Urinary bladder (tissue), 3 donors: ENCODE measurements at regions not wholly inside any gene's neighbourhood (a gene's known extent, or its start where the extent isn't known, plus 50 kb on each side); places are given as distances from the start of the nearest gene placed in this dataset.
"Not testable (repeated sequence)": the region's sequence is repeated elsewhere in the genome, so short reads cannot be mapped to it uniquely, and the experiment has no call there.

Experiments used
- DNase-seq: peaks from one replicate; pipeline ENCODE4 v3.0.0-alpha.2; 2015; ENCODE audit errors: extremely low spot score
- H3K27ac ChIP-seq: one replicate; pipeline ENCODE4 v1.5.1; 2013; ENCODE audit warnings: low read depth, mild to moderate bottlenecking, moderate library complexity
- H3K36me3 ChIP-seq: one replicate; pipeline ENCODE4 v1.6.1; 2013; ENCODE audit warnings: mild to moderate bottlenecking, moderate library complexity; ENCODE audit not compliant: insufficient read depth
- H3K4me1 ChIP-seq: one replicate; pipeline ENCODE4 v1.6.1; 2013; ENCODE audit warnings: mild to moderate bottlenecking, moderate library complexity; ENCODE audit not compliant: insufficient read depth
- H3K4me3 ChIP-seq: one replicate; pipeline ENCODE4 v1.5.1; 2013; ENCODE audit warnings: low read depth, low read length
- WGBS: extraction: QIAGEN DNeasy Blood & Tissue Kit; methylation state at CpG from one replicate; pipeline ENCODE4 v1.1.7; 2013; 5-methylcytosine and 5-hydroxymethylcytosine counted together
- donor health status: healthy with polysubstance abuse.
- donor health status: healthy.

DNA sequence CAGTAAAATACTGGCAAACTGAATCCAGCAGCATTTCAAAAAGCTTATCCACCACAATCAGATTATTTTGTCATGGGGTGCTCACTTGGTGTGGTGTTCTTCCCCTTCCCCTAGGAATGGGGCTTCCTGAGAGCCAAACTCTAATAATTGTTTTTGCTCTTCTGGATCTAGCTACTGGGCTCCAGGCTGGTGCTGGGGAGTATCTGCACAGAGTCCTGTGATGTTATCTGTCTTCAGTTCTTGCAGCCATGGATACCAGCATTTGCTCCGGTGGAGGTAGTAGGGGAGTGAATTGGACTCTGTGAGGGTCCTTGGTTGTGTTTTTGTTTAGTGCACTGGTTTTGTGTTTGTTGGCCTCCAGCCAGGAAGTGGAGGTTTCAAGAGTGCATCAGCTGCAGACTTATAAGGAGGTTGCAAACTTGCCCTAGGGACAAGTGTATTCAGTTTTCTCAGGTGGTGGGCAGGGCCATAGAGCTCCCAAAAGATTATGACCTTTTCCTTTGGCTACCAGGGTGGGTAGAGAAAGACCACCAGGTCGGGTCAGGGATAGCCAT, 308.5 kb upstream of the MAGI2 start:
- Histone ChIP-seq H3K27ac (no peak overlapping the region), H3K36me3 (no peaks in the 10 kb centered on the region), H3K4me3 (no peak overlapping the region), H3K4me1 (no peaks in the 10 kb centered on the region)
- 65% methylated on average over 2 of the region's 2 CpGs for WGBS
- no peak for DNase-seq

DNA sequence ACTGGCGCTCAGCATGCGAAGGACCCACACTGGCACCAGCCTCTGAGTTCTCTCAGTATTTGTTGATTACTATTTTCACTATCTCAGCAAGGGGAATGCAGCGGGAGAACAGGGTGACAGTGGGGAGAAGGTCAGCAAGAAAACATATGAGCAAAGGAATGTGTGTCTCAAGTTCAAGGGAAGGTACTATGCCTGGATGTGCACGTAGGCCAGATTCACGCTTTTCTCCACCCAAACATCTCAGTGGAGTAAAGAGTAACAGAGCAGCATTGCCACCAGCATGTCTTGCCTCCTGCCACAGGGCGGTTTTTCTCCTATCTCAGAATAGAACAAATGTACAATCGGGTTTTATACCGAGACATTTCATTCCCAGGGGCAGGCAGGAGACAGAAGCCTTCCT, 297.5 kb upstream of the MAGI2 start:
- 93% methylated on average over 8 of the region's 8 CpGs for WGBS
- H3K27ac ChIP-seq, H3K4me1 ChIP-seq, H3K36me3 ChIP-seq, DNase-seq, H3K4me3 ChIP-seq: not testable (repeated sequence)

DNA sequence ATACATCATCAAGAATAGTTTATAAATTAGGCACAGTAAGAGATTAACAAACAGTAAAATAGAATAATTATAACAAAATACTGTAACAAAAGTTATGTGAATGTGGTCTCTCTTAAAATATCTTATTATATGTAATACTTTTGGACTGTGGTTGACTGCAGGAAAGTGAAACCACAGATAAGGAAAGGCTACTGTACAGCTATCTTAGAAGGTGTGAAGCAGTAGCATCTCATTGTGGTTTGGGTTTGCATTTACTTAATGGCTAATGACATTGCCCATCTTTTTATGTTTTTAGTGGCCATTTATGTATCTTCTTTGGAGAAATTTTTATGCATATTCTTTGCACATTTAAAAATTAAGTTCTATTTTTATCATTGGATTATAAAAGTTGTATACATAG, 296.4 kb upstream of the MAGI2 start:
- H3K4me1 ChIP-seq: no peaks in the 10 kb centered on the region
- H3K27ac ChIP-seq: no peak overlapping the region
- no peaks in the 10 kb centered on the region for H3K36me3 ChIP-seq
- no peak overlapping the region for H3K4me3 ChIP-seq
- DNase-seq: no peak

DNA sequence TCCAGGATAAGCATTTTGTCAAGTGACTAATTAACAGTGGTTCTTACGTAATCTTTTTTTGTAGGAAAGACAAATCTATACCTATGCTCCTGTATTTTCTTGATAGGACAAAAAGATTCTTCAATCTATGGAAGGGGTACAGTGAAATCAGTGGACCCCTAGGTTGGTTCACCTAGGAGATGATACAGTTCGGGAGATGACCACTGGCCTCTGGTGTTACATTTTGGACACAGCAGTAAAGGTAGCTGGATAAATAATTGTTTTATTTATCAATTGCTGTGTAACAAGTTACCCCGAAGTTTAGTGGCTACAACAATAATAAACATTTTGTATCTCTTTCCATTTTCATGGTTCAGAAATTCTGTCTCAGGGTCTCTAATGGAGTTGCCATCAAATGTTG, 288.2 kb upstream of the MAGI2 start:
- WGBS: 54% methylated on average over 3 of the region's 3 CpGs
- DNase-seq: no peak
- no peak overlapping the region for H3K27ac ChIP-seq

DNA sequence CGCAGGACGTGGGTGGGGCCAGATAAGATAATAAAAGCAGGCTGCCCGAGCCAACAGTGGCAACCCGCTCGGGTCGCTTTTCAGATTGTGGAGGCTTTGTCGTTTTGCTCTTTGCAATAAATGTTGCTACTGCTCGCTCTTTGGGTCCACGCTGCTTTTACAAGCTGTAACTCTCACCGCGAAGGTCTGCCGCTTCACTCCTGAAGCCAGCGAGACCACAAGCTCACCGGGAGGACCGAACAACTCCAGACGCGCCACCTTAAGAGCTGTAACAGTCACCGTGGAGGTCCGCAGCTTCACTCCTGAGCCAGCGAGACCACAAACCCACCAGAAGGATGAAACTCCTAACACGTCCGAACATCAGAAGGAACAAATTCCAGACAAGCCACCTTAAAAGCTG, 286.6 kb upstream of the MAGI2 start:
- 95% methylated on average over 22 of the region's 22 CpGs for whole genome bisulfite sequencing
- no peak for DNase-seq
- no peak overlapping the region for H3K27ac ChIP-seq

More for the DNA sequence above, 288.2 kb upstream of the MAGI2 start:
- H3K4me3 ChIP-seq: no peak overlapping the region
- no peaks in the 10 kb centered on the region for H3K4me1 ChIP-seq
- no peaks in the 10 kb centered on the region for H3K36me3 ChIP-seq

DNA sequence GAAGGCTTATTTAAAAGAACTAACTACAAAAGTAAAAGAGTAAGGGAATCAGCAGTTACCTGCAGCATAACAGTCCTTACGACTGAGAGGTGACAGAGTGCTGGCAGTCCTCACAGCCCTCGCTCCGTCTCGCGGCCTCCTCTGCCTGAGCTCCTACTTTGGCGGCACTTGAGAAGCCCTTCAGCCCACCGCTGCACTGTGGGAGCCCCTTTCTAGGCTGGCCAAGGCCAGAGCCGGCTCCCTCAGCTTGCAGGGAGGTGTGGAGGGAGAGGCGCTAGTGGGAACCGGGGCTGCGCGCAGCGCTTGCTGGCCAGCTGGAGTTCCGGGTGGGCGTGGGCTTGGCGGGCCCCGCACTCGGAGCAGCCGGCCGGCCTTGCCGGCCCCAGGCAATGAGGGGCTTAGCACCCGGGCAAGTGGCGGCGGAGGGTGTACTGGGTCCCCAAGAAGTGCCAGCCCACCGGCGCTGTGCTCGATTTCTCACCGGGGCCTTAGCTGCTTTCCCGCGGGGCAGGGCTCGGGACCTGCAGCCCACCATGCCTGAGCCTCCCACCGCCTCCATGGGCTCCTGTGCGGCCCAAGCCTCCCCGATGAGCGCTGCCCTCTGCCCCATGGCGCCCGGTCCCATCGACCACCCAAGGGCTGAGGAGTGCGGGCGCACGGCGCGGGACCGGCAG, 285.7 kb upstream of the MAGI2 start:
- 97% methylated on average over 44 of the region's 44 CpGs for WGBS
- not testable (repeated sequence) for H3K27ac ChIP-seq, DNase-seq

More for the DNA sequence above, 286.6 kb upstream of the MAGI2 start:
- Histone ChIP-seq H3K36me3 (no peaks in the 10 kb centered on the region), H3K4me3 (no peak overlapping the region), H3K4me1 (no peaks in the 10 kb centered on the region)

DNA sequence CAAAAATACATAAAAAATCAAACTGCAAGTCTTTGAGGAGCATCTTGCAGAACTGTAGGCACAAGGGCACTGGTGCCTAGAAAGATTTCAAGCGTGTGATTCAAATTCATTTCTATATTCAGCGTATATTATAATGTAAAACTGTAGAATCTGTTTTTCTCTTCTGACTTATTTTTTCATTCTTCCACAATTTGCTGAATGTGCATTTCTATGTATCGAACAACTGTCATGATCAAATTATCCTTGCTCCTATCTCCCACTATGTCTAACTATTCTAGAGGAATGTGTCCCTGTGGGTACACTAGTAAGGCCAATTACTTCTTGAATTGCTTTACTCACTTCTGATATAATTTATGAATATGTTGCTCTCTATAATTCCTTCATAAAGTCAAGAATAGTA, 283.0 kb upstream of the MAGI2 start:
- H3K4me1 ChIP-seq: no peaks in the 10 kb centered on the region
- no peaks in the 10 kb centered on the region for H3K36me3 ChIP-seq
- WGBS: 96% methylated on average over 3 of the region's 3 CpGs
- DNase-seq: no peak
- H3K4me3 ChIP-seq: no peak overlapping the region
- H3K27ac ChIP-seq: no peak overlapping the region

More for the DNA sequence above, 285.7 kb upstream of the MAGI2 start:
- H3K36me3 ChIP-seq, H3K4me3 ChIP-seq, H3K4me1 ChIP-seq: not testable (repeated sequence)

DNA sequence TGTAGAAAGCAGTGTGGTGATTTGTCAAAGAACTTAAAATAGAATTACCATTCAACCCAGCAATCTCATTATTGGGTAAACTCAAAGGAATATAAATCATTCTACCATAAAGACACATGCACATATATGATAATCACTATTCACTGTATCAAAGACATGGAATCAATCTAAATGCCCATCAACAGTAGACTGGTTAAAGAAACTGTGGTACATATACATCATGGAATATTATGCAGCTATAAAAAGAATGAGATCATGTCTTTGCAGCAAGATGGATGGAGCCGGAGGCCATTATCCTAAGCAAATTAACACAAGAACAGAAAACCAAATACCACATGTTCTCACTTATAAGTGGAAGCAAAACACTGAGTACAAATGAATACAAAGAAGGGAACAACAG, 281.5 kb upstream of the MAGI2 start:
- WGBS: 98% methylated on average over 1 of the region's 1 CpG
- Histone ChIP-seq H3K4me3 (no peak overlapping the region), H3K36me3 (no peaks in the 10 kb centered on the region), H3K4me1 (no peaks in the 10 kb centered on the region), H3K27ac (no peak overlapping the region)
- no peak for DNase-seq

DNA sequence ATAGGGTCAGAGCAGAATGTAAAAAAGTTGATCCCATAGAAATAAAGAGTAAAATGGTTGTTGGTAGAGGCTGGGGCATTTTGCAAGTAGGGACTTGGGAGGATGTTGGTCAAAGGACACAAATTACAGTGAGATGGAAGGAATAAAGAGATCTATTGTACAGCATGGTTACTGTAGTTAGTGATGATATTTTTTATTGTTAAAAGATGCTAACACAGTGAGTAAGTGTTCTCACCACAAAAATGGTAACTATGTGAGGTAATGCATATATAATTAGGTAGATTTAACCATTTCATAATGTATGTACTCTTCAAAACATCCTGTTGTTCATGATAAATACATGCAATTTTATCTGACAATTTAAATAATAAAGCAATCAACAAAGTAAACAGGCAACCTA, 280.7 kb upstream of the MAGI2 start:
- DNase-seq: no peak
- no peak overlapping the region for H3K27ac ChIP-seq
- no peaks in the 10 kb centered on the region for H3K4me1 ChIP-seq
- no peak overlapping the region for H3K4me3 ChIP-seq
- no peaks in the 10 kb centered on the region for H3K36me3 ChIP-seq

DNA sequence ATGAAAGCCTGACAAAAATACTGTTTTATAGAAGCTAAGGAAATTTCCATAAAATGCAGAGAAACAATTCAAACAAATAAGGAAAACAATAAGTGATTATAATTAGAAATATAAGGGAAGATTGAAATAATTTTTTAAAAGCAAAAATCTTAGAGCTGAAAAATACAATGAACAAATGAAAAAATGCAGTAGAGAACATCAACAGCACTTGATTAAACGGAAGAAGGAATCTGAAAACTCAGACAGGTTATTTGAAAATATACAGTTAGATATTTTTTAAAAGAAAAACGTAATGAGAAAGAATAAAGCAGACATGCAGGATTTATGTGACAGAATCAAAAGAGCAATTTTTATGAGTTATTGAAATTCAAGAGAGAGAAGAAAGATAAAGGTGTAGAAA, 279.1 kb upstream of the MAGI2 start:
- WGBS: 80% methylated on average over 2 of the region's 2 CpGs

DNA sequence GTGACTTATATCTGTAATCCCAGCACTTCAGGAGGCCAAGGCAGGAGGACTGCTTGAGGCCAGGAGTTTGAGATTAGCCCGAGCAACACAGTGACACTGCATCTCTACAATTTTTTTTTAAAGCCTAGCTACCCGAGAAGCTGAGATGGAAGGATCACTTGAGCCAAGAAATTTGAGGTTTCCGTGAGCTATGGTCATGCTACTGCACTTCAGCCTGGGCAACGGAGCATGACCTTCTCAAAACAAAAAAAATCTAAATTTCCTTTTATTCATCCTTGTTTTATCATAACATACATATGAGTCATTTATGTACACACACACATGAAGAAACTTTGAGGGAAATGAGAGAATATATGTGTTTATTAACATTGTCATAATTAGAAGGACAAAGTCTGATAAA, 277.5 kb upstream of the MAGI2 start:
- Histone ChIP-seq H3K27ac (no peak overlapping the region), H3K4me1 (no peaks in the 10 kb centered on the region), H3K36me3 (no peaks in the 10 kb centered on the region), H3K4me3 (no peak overlapping the region)
- no peak for DNase-seq
- 92% methylated on average over 4 of the region's 4 CpGs for WGBS

More for the DNA sequence above, 279.1 kb upstream of the MAGI2 start:
- Histone ChIP-seq H3K4me3 (no peak overlapping the region), H3K4me1 (no peaks in the 10 kb centered on the region), H3K36me3 (no peaks in the 10 kb centered on the region), H3K27ac (no peak overlapping the region)
- DNase-seq: no peak

DNA sequence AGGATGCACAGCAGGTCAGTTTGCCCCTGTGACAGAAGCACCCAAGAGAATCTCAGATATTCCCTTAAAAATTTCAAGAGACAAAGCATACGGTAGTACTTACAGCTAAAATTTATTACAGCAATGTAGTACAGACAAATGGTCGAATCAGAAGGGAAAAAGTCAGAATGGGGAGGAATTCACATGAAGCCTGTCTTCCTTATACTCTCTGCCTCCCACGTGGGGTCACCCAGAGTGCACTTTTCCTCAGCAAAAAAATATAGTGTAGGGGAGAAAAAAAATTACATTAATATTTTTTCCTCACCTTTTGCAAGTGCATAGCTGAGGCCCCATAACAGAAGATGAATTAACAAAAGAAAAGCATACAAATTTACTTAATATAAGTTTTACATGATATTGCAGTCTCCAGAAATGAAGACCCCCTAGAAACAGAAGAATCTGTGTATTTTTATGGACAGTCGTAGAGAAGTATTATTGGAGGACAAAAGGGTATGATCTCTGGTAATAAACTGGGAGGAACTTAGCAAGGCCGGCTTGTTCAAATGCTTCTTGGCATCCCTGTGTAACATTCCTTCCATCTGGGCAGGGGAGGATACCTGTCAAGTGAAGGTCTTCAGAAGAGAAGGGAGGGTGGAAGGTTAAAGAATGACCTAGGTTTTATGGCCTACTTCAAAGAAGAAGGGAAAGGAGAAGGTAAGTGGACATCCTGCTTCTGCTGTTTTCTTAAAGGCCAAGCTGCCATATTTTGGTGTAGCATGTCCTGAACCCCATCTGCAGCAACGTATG, 270.6 kb upstream of the MAGI2 start:
- 44% methylated on average over 6 of the region's 6 CpGs for WGBS
- Histone ChIP-seq H3K36me3 (no peaks in the 10 kb centered on the region), H3K4me3 (no peak overlapping the region), H3K4me1 (no peaks in the 10 kb centered on the region), H3K27ac (no peak overlapping the region)
- no peak for DNase-seq

DNA sequence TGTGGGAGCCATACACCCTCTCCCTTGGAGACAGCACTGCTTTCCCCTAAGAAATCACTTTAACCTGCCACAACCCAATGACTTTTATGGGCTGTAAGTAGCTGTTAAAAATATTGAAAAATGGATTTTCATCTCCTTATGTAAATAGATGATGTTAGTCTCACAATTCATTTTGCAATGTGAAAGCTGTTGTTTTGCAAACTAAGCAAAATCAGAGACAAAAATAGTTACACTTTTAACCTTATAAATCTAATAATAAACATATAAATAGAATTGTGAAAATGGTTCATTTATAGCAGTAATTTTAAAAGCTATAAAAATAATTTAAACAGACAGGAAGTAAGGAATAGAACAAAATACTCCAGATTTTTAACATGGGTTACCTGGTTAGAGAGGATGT, 268.8 kb upstream of the MAGI2 start:
- no peak overlapping the region for H3K4me3 ChIP-seq
- no peaks in the 10 kb centered on the region for H3K36me3 ChIP-seq
- no peak overlapping the region for H3K27ac ChIP-seq
- DNase-seq: no peak
- no peaks in the 10 kb centered on the region for H3K4me1 ChIP-seq

DNA sequence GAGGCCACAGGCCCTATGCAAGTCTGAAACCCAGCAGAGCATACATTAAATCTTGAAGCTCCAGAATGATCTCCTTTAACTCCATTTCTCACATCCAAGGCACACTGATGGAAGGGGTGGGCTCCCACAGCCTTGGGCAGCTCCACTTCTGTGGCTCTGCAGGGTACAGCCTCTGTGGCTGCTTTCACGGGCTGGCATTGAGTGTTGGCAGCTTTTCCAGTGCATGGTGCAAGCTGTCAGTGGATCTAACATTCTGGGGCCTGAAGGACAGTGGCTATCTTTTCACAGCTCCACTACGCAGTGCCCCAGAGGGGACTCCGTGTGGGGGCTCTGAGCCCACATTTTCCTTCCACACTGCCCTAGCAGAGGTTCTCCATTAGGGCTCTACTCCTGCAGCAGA, 265.7 kb upstream of the MAGI2 start:
- no peak for DNase-seq
- Histone ChIP-seq H3K4me3 (no peak overlapping the region), H3K27ac (no peak overlapping the region), H3K36me3 (no peaks in the 10 kb centered on the region), H3K4me1 (no peaks in the 10 kb centered on the region)
- WGBS: 94% methylated on average over 3 of the region's 3 CpGs
